ENCODE measurements at regions not wholly inside any gene's neighbourhood (a gene's known extent, or its start where the extent isn't known, plus 50 kb on each side); places are given as distances from the start of the nearest gene placed in this dataset.
A peak's percentile ranks its signal among the peaks of the same experiment; 100 is the strongest.

GRCh38 chr6:132868057-132868456 lies 53.7 kb downstream of the RPS12 start:
- H3K27me3 Mint-ChIP-seq = peaks cover 15% of the 10 kb centered on the region
- H3K27me3 ChIP-seq (replicated peaks in 1 of 4; ENCODE audit: control extremely low read depth in 1 of 4, control insufficient read depth in 3 of 4, insufficient read depth in 4 of 4, low read length in 3 of 4) = peaks cover 0 to 9% (median 0%) of the 10 kb centered on the region in 4 experiments
- DNase-seq (no peak), ATAC-seq (ENCODE audit: low read depth) (no peak)
- POLR2A ChIA-PET = no interaction called here
- TF ChIP-seq, protein P1, sequence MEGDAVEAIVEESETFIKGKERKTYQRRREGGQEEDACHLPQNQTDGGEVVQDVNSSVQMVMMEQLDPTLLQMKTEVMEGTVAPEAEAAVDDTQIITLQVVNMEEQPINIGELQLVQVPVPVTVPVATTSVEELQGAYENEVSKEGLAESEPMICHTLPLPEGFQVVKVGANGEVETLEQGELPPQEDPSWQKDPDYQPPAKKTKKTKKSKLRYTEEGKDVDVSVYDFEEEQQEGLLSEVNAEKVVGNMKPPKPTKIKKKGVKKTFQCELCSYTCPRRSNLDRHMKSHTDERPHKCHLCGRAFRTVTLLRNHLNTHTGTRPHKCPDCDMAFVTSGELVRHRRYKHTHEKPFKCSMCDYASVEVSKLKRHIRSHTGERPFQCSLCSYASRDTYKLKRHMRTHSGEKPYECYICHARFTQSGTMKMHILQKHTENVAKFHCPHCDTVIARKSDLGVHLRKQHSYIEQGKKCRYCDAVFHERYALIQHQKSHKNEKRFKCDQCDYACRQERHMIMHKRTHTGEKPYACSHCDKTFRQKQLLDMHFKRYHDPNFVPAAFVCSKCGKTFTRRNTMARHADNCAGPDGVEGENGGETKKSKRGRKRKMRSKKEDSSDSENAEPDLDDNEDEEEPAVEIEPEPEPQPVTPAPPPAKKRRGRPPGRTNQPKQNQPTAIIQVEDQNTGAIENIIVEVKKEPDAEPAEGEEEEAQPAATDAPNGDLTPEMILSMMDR (IDR thresholded peaks at IDR 0.05) = no peak
- TF ChIP-seq EZH2 (IDR thresholded peaks at IDR 0.05; ENCODE audit: borderline replicate concordance, insufficient read depth, low read depth, low read length, poor library complexity, severe bottlenecking) = no peak
- peaks cover 1 to 4% of the 10 kb centered on the region in 2 donors for H3K4me1 ChIP-seq (ENCODE audit: control insufficient read depth in 2 of 2, insufficient read depth in 2 of 2, low read length in 2 of 2)
- no peak overlapping the region for H3K4me2 ChIP-seq (replicated peaks; ENCODE audit: low read depth, low read length, poor library complexity, severe bottlenecking)
- H3K4me1 Mint-ChIP-seq = peaks cover under 1% of the 10 kb centered on the region
- H3K9me3 Mint-ChIP-seq (ENCODE audit: insufficient read depth) = no peaks in the 10 kb centered on the region
- CTCF ChIA-PET = no interaction called here
- H3K4me3 ChIP-seq (ENCODE audit: control extremely low read depth in 1 of 5, extremely low read depth in 1 of 5, insufficient read depth in 1 of 5, low read depth in 2 of 5, low read length in 4 of 5) = no peak overlapping the region
- H3K9me3 ChIP-seq (ENCODE audit: control extremely low read depth in 1 of 3, control insufficient read depth in 2 of 3, insufficient read depth in 1 of 3, low read length in 2 of 3) = no peaks in the 10 kb centered on the region
- no peak overlapping the region for H3K27ac ChIP-seq (ENCODE audit: low read length in 2 of 2)
- H3K36me3 ChIP-seq (replicated peaks in 1 of 2; ENCODE audit: control extremely low read depth in 1 of 2, control insufficient read depth in 1 of 2, extremely low read depth in 1 of 2, insufficient read depth in 2 of 2, low read length in 1 of 2) = no peaks in the 10 kb centered on the region
- H4K20me1 ChIP-seq (ENCODE audit: control insufficient read depth, insufficient read depth, low read length, poor library complexity, severe bottlenecking) = no peaks in the 10 kb centered on the region
- H2AFZ ChIP-seq (ENCODE audit: insufficient read depth, low read depth, low read length, poor library complexity, severe bottlenecking) = no peak overlapping the region
- H3K9ac ChIP-seq (ENCODE audit: low read length) = no peak overlapping the region
- no peak overlapping the region for H3K4me3 Mint-ChIP-seq
- no peak overlapping the region for H3K27ac Mint-ChIP-seq
- WGBS (ENCODE audit: insufficient coverage) = no CpG with 5 or more reads among the region's 1 CpG
- no peaks in the 10 kb centered on the region for H3K79me2 ChIP-seq (ENCODE audit: control insufficient read depth, insufficient read depth, low read length)
- intact Hi-C loops (cut with micrococcal nuclease) = no loop called here

DNA sequence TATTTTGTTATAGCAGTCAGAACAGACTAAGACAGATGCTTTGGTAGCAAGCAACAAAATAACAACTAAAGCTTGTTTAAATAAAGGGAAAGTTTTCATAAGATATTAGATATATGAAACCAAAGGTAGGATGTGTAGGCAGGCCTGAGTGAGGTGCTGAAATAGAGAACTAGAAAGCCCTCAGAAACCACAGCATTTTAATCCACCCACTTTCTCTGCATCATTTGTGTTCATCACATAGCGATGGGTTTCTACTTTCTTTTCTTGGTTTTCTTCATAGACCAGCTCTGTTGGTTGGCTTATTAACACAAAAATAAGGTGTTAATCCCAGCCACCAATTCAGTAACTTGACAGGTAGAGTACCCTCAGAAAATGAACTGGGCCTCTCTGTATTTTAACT lies 58.6 kb downstream of the RPS12 start:
- H3K9me3 Mint-ChIP-seq (ENCODE audit: insufficient read depth) = peaks cover 2% of the 10 kb centered on the region
- TF ChIP-seq, protein P1 (IDR thresholded peaks at IDR 0.05) = no peak
- TF ChIP-seq EZH2 (IDR thresholded peaks at IDR 0.05; ENCODE audit: borderline replicate concordance, insufficient read depth, low read depth, low read length, poor library complexity, severe bottlenecking) = no peak
- ChIA-PET POLR2A (no interaction called here), CTCF (no interaction called here)
- H3K4me1 ChIP-seq (ENCODE audit: control insufficient read depth in 2 of 2, insufficient read depth in 2 of 2, low read length in 2 of 2) = peaks cover 4 to 6% of the 10 kb centered on the region in 2 donors
- H2AFZ ChIP-seq (ENCODE audit: insufficient read depth, low read depth, low read length, poor library complexity, severe bottlenecking) = no peak overlapping the region
- peak; percentile 23 for DNase-seq
- peaks cover 0 to 9% (median 3%) of the 10 kb centered on the region in 3 donors for H3K9me3 ChIP-seq (ENCODE audit: control extremely low read depth in 1 of 3, control insufficient read depth in 2 of 3, insufficient read depth in 1 of 3, low read length in 2 of 3)
- H3K27ac ChIP-seq (ENCODE audit: low read length in 2 of 2) = no peak overlapping the region
- peak; percentile 36 for ATAC-seq (ENCODE audit: low read depth)
- no peaks in the 10 kb centered on the region for H4K20me1 ChIP-seq (ENCODE audit: control insufficient read depth, insufficient read depth, low read length, poor library complexity, severe bottlenecking)
- H3K4me1 Mint-ChIP-seq = peaks cover 3% of the 10 kb centered on the region
- no peak overlapping the region for H3K4me3 Mint-ChIP-seq
- no peaks in the 10 kb centered on the region for H3K36me3 ChIP-seq (replicated peaks in 1 of 2; ENCODE audit: control extremely low read depth in 1 of 2, control insufficient read depth in 1 of 2, extremely low read depth in 1 of 2, insufficient read depth in 2 of 2, low read length in 1 of 2)
- no CpG with 5 or more reads among the region's 1 CpG for WGBS (ENCODE audit: insufficient coverage)
- H3K9ac ChIP-seq (ENCODE audit: low read length) = no peak overlapping the region
- H3K27ac Mint-ChIP-seq = no peak overlapping the region
- peaks cover 0 to 9% (median 4%) of the 10 kb centered on the region in 4 experiments for H3K27me3 ChIP-seq (replicated peaks in 1 of 4; ENCODE audit: control extremely low read depth in 1 of 4, control insufficient read depth in 3 of 4, insufficient read depth in 4 of 4, low read length in 3 of 4)
- peaks cover 20% of the 10 kb centered on the region for H3K27me3 Mint-ChIP-seq
- H3K4me2 ChIP-seq (replicated peaks; ENCODE audit: low read depth, low read length, poor library complexity, severe bottlenecking) = no peak overlapping the region
- no peaks in the 10 kb centered on the region for H3K79me2 ChIP-seq (ENCODE audit: control insufficient read depth, insufficient read depth, low read length)
- intact Hi-C loops (cut with micrococcal nuclease) = no loop called here
- H3K4me3 ChIP-seq (ENCODE audit: control extremely low read depth in 1 of 5, extremely low read depth in 1 of 5, insufficient read depth in 1 of 5, low read depth in 2 of 5, low read length in 4 of 5) = no peak overlapping the region
